GF-D8 (cell line): ENCODE measurements at regions not wholly inside any gene's neighbourhood (a gene's known extent, or its start where the extent isn't known, plus 50 kb on each side); places are given as distances from the start of the nearest gene placed in this dataset.

Source experiments
- DNase-seq: peaks from one replicate; lab custom pipeline; 2025; lab: John Stamatoyannopoulos, UW

GRCh38 chr5:110356677-110357076, 369.8 kb downstream of the TMEM232 start:
- DNase-seq, result no peak

GRCh38 chr5:110359221-110359620, 367.2 kb downstream of the TMEM232 start:
- no peak for DNase-seq

DNA sequence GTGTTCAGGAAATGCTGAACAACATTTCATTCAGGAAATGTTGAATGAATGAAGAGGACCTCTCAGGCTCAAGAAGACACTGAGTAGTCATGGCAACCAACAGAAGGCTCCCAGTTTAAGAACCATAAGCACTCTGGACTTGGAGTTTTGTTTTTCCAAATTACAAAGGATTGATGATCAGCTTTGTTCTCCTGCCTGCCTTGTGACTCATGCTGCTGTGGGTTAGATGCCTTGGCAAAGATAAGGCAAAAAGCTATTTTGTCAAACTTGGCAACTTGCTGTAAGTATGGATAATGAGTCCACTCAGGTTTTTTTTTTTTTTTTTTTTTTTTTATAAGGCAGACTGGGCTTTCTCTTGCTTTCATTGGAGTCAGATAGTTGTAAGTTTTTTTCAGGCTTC, 365.0 kb downstream of the TMEM232 start:
- no peak for DNase-seq

GRCh38 chr5:110362261-110362660, 364.2 kb downstream of the TMEM232 start:
- no peak for DNase-seq

GRCh38 chr5:110366716-110367115, 359.8 kb downstream of the TMEM232 start:
- no peak for DNase-seq
